ENCODE measurements at regions not wholly inside any gene's neighbourhood (a gene's known extent, or its start where the extent isn't known, plus 50 kb on each side); places are given as distances from the start of the nearest gene placed in this dataset.
"Not testable (repeated sequence)": the region's sequence is repeated elsewhere in the genome, so short reads cannot be mapped to it uniquely, and the experiment has no call there.

GRCh38 chr22:22961574-22961973 lies 74.0 kb downstream of the IGLL5 start:
- no peak for TF ChIP-seq POLR2A (IDR thresholded peaks at IDR 0.05; ENCODE audit: low read depth, low read length)
- FAIRE-seq (no peak), DNase-seq (ENCODE audit: insufficient read length, low spot score) (no peak)

DNA sequence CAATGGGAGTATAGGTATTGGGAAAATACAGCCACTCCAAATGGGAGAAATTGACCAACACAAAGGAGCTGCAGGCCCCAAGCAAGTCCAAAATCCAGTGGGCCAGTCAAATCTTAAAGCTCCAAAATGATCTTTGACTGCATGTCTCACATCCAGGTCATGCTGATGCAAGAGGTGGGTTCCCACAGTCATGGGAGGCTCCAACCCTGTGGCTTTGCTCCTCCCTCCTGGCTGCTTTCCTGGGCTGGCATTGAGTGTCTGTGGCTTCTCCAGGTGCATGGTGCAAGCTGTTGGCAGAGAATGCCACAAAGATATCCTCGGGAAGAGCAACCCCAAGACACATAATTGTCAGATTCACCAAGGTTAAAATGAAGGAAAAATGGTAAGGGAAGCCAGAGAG lies 80.8 kb downstream of the IGLL5 start:
- no peak for FAIRE-seq

DNA sequence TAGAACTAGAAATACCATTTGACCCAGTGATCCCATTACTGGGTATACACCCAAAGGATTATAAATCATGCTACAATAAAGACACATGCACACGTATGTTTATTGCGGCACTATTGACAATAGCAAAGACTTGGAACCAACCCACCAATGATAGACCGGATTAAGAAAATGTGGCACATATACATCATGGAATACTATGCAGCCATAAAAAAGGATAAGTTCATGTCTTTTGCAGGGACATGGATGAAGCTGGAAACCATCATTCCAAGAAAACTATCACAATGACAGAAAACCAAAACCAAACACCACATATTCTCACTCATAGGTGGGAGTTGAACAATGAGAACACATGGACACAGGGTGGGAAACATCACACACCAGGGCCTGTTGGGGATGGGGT lies 85.0 kb downstream of the IGLL5 start:
- not testable (repeated sequence) for FAIRE-seq; DNase-seq (ENCODE audit: insufficient read length, low spot score)

More for the DNA sequence above, 80.8 kb downstream of the IGLL5 start:
- DNase-seq (ENCODE audit: insufficient read length, low spot score) = no peak
- TF ChIP-seq POLR2A (IDR thresholded peaks at IDR 0.05; ENCODE audit: low read depth, low read length) = no peak

- DNase-seq (ENCODE audit: insufficient read length, low spot score) (no peak), FAIRE-seq (no peak)
- TF ChIP-seq POLR2A (IDR thresholded peaks at IDR 0.05; ENCODE audit: low read depth, low read length) = no peak
Measured at GRCh38 chr22:22973336-22973735, 85.7 kb downstream of the IGLL5 start.

DNA sequence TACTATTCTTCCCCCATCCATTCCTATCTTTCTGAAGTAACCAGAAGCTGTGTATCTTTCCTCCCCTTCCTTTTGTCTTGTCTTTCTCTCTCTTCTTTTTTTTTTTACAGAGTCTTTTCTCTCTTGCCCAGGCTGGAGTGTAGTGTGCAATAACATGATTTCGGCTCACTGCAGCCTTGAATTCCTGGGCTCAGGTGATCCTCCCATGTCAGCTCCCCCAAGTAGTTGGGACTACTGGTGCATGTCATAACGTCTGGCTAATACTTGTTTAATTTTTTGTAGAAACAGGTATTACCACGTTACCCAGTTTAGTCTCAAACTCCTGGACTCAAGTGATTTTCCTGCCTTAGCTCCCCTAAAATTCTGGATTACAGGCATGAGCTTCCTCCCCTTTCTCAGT lies 86.5 kb downstream of the IGLL5 start:
- TF ChIP-seq POLR2A (IDR thresholded peaks at IDR 0.05; ENCODE audit: low read depth, low read length) = no peak
- no peak for FAIRE-seq
- no peak for DNase-seq (ENCODE audit: insufficient read length, low spot score)

- no peak for DNase-seq (ENCODE audit: insufficient read length, low spot score)
- no peak for FAIRE-seq
- no peak for TF ChIP-seq POLR2A (IDR thresholded peaks at IDR 0.05; ENCODE audit: low read depth, low read length)
Measured at GRCh38 chr22:22974795-22975580, 87.4 kb downstream of the IGLL5 start.

DNA sequence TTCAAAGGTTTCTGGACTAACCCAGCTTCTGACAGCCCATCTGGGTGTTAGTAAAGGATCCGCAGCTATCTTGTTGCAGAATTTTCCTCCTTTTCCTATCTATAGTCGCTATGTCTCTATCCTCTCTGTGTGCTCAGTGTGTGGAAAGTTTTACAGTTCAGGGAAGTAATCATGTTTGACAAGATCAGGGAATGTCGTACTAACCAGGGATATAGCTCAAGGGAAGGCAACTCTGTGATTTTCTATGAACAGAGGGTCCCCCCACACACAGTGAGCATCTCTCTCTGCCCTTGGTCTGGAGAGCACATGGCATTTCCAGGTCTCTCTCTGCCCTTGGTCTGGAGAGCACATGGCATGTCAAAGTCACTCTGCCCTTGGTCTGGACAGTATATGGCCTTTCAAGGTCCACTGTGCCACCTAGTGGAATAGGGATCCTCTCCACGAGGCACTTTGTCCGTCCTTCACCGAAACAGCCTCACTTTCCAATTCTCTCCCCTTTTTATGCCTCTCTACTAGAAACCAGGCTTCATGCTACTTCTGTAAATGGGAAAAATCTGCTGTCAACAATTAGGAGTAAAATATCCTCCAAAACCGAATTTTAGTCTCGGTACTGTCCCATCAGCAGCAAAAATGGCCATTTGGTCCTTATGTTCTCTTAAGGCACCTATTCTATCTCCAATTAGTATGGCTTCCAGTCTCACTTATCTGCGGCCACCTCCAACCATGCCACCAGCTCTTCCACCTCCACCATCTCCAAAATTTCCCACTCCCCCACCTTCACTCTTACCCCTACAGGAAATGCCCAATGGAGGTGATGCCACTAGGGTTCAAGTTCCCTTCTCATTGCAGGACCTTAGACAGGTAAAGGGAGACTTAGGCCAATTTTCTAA lies 88.7 kb downstream of the IGLL5 start:
- FAIRE-seq (no peak), DNase-seq (ENCODE audit: insufficient read length, low spot score) (no peak)
- TF ChIP-seq POLR2A (IDR thresholded peaks at IDR 0.05; ENCODE audit: low read depth, low read length) = no peak

GRCh38 chr22:22977479-22978200 lies 90.0 kb downstream of the IGLL5 start:
- DNase-seq (ENCODE audit: insufficient read length, low spot score) = no peak
- no peak for TF ChIP-seq POLR2A (IDR thresholded peaks at IDR 0.05; ENCODE audit: low read depth, low read length)
- FAIRE-seq = no peak

DNA sequence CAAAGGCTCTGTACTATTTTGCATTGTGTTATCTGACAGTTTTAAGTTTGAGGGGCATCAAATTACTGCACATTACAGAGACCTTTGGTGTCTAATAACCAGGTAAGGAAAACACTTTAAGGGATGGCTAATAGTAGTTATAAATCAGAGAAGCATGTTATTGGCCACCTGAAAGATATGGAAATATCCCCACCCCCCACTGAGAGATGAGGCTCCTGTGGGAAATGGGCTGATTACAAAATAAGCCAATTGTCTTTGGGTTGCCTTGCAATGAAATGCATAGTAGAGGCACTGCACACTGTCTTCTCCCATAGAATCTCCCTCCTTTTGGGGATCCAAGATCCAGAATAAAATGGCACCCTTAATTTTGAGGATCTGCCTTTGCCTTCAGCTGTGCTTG lies 91.0 kb downstream of the IGLL5 start:
- DNase-seq (ENCODE audit: insufficient read length, low spot score) = no peak
- FAIRE-seq = no peak
- TF ChIP-seq POLR2A (IDR thresholded peaks at IDR 0.05; ENCODE audit: low read depth, low read length) = no peak

DNA sequence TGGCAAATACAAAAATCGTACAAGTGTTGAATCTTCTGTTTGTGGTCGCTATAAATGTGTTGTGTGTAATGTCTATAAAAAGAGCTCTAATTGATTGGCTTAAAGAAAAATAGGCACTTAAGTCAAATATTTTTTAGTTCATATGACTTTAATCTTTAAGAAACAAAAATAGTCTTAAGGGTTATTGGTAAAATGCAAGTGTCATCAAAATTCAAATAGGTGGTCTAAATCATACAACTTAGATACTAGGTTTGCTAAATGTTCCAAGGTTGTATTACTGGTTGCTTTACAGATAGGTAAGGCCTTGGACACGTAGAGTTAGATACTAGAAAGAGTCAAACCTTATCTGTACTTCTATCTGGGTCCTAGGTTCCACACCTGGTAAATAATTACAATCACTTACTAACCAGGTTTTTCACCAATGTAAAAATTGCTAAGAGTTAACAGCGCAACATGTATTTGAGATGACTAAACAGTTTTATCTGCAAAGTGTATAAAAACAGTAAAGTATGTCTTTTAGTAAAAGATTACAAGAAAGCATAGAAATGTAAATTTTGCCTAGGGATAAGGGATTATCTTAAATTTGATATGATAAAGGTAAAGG lies 91.1 kb upstream of the GNAZ start:
- FAIRE-seq = no peak
- no peak for TF ChIP-seq POLR2A (IDR thresholded peaks at IDR 0.05; ENCODE audit: low read depth, low read length)
- DNase-seq (ENCODE audit: insufficient read length, low spot score) = no peak

- DNase-seq (ENCODE audit: insufficient read length, low spot score) = no peak
- no peak for FAIRE-seq
- no peak for TF ChIP-seq POLR2A (IDR thresholded peaks at IDR 0.05; ENCODE audit: low read depth, low read length)
Measured at GRCh38 chr22:22979954-22980353, 90.4 kb upstream of the GNAZ start.

DNA sequence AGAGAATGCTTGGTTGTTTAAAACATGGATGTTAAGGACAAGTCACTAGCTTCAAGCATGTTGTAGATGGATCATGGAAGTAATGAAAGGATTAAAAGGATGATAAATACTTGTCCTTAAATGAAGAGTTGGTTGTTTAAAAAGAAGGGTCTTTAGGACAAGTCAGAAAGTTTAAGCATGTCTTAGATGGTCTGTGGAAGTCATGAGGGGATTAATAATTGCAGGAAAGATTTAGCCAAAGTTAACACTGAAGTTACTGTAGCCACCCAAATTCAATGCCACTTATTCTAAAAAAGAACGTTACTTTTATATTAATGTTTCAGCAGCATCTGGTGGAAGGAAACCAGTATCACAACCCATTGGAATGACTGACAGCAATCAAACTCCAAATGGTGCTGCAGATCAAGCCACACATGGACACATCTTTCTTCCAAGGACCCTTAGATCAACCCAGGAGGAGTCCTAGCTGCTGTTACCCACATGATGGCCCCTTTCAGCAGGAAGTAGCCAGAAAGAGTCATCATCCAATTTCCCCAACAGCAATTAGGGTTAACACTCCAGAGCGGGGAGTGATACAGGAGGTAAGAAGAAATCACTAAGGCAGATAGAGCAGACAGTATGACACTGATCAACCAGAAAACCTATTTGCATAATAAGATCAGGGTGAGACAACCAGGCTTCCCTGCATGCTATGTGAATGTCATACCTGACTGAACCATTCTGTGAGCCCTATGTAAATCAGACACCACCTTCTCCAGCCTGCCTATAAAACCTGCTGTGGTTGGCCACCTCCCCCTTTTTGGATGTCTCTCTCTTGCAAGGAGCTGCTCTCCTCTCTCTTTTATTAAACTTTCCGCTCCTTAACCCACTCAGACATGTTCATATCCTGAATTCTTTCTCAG lies 88.4 kb upstream of the GNAZ start:
- no peak for DNase-seq (ENCODE audit: insufficient read length, low spot score)
- TF ChIP-seq POLR2A (IDR thresholded peaks at IDR 0.05; ENCODE audit: low read depth, low read length) = no peak
- no peak for FAIRE-seq

- DNase-seq (ENCODE audit: insufficient read length, low spot score) = no peak
- FAIRE-seq = no peak
- TF ChIP-seq POLR2A (IDR thresholded peaks at IDR 0.05; ENCODE audit: low read depth, low read length) = no peak
Measured at GRCh38 chr22:22982616-22983015, 87.7 kb upstream of the GNAZ start.

Data from H54 (cell line).